HG02642 (cell line): ENCODE measurements at regions not wholly inside any gene's neighbourhood (a gene's known extent, or its start where the extent isn't known, plus 50 kb on each side); places are given as distances from the start of the nearest gene placed in this dataset.
"Not testable (repeated sequence)": the region's sequence is repeated elsewhere in the genome, so short reads cannot be mapped to it uniquely, and the experiment has no call there.

ENCODE experiments used
- ATAC-seq: cut with Tn5 transposase; IDR thresholded peaks from one replicate; pipeline ENCODE4 v1.9.1; 2021; ENCODE audit warnings: mild to moderate bottlenecking; ENCODE audit not compliant: unreplicated experiment, poor library complexity

DNA sequence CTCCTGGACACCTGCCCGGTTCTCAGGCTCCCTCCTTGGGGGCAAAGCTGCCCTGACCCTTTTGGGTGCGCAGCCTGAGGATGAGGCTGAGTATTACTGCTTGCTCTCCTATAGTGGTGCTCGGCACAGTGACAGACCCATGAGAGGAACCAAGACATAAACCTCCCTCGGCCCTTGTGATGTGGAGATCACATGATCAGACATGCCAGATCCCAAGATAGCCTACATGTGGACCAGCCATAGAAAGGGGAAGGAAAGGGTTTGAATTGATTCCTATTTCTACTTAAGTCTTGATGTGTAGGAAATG is 125.3 kb downstream of the VPREB1 start:
- no peak for ATAC-seq

- no peak for ATAC-seq
Observed at GRCh38 chr22:22371031-22371541, 126.5 kb downstream of the VPREB1 start.

DNA sequence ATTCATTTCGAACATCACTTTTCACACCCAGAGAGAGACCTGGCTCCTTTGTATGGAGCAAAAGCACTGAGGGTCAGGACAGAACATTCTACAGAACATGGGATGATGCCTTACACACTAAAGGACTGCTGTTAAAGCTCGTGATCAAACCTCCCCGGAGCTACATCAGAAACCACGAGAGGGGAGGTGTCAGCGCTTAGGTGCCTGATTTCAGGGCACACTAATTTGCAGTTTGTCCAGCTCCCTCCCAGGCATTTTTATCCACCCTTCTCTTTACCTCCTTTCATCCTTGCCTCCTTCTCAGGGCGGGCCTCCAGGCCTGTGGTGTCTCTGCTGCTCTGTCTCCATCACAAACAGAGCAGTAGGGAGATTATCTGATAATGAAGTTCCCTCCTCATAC is 127.5 kb downstream of the VPREB1 start:
- no peak for ATAC-seq

DNA sequence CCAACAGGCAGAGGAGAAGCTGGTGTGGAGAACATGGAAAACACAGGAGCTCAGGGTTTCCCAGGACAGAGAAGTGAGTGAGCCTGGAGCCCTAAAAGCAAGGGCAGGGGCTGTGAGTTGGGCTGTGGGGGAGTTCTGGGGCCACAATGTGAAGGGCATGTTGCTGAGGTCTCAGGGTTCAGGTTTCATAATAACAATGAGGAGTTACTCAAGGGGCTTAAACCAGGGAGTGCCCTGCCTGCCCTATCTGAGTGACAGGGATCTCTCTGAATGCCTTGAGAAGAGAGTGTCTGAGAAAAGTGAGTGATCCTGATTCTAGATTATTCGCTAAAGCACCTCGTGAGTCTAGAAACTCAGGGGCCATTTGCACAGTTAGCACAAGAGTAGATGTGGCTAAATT is 129.6 kb downstream of the VPREB1 start:
- no peak for ATAC-seq

- no peak for ATAC-seq
Observed at GRCh38 chr22:22374579-22374978, 130.0 kb downstream of the VPREB1 start.

DNA sequence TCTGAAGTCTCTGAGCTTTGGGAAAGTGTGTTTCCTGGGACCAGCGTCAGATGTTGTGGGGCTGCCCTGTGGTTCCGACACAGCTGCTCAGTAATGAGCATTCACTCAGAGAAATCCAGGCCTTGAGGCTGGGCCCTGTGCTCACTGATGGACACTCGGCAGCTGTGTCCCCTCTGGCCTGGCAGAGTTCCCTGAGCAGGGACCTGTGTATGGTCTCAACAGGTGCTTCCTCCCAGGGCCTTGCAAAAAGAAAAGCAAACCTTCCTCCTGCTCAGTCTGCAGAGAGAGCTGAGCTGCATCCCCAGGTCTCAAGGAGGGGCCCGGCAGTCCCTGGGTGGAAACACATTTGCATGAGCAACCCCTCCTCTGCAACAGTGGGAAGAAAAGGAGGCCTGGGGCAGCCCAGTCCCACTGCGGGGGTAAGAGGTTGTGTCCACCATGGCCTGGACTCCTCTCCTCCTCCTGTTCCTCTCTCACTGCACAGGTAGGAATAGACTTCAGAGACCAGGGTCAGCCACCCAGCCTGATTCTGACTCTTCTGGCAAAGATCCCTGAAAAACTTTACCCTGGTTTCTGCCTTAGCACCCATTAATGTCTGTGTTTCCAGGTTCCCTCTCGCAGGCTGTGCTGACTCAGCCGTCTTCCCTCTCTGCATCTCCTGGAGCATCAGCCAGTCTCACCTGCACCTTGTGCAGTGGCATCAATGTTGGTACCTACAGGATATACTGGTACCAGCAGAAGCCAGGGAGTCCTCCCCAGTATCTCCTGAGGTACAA is 131.2 kb downstream of the VPREB1 start:
- no peak for ATAC-seq

- no peak for ATAC-seq
Observed at GRCh38 chr22:22376352-22376706, 131.7 kb downstream of the VPREB1 start.

DNA sequence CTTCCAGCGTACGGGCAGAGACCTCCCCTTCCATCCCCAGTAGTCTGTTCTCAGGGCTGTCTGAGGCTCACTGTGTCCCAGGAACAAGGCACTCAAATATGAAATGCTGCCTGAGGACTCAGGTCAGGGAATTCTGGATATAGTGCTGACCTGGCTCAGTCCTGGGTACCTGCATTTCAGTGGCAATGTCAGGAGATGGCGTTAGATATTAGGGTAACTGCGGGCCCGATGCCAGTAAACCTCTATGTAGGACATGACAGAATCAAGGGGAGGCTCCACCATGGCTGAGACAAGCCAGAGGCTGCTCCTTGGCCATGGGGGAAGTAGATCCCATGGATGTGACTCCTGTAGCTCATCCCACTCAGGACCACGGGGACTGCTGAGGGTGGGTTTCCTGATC is 131.7 kb downstream of the ZNF280B start:
- not testable (repeated sequence) for ATAC-seq

GRCh38 chr22:22377335-22377734 is 131.2 kb downstream of the ZNF280B start:
- no peak for ATAC-seq

DNA sequence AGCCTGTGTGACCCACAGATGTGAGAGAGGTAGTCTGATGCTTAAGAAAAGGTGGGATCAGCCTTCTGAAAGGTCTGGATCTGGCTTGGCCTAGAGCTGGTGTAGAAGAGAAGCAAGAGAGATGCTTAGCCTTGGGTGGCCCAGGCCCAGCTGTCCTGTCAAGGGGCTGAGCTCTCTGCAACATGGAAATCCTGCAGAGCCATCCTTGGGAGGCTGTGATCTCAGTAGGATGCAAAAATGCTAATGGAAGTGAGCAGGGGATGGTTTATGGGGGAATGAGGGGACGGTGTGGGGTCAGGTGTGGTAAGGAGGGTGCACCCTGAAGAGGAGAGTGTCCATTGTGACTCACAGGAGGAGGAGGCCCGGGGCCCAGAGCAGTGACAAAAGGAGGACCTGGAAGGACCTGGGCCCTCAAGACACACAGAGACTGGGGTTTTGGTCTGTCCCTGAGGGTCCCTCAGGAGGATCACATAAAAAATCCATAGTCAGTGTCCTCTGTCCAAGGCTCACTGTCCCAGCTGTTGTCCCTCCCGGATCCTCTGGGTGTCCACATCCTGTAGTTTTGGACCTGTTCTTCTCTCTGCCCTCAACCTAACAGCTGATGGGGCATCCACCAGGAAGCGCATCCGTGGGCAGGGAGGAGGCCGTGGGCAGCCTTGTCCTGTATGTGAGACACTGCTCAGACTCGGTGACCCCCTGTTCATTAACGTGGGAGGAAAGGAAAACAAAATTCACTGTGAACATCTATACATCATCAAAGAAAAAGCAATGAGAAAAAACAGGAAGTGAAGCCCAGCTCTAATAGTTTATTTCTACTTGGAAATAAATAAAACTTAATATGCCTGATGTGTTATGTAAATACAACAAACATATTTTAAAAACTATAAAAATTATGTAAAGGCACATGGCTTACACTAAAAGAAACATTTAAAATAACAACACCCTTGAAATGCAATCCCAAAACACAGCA is 129.8 kb downstream of the ZNF280B start:
- no peak for ATAC-seq

DNA sequence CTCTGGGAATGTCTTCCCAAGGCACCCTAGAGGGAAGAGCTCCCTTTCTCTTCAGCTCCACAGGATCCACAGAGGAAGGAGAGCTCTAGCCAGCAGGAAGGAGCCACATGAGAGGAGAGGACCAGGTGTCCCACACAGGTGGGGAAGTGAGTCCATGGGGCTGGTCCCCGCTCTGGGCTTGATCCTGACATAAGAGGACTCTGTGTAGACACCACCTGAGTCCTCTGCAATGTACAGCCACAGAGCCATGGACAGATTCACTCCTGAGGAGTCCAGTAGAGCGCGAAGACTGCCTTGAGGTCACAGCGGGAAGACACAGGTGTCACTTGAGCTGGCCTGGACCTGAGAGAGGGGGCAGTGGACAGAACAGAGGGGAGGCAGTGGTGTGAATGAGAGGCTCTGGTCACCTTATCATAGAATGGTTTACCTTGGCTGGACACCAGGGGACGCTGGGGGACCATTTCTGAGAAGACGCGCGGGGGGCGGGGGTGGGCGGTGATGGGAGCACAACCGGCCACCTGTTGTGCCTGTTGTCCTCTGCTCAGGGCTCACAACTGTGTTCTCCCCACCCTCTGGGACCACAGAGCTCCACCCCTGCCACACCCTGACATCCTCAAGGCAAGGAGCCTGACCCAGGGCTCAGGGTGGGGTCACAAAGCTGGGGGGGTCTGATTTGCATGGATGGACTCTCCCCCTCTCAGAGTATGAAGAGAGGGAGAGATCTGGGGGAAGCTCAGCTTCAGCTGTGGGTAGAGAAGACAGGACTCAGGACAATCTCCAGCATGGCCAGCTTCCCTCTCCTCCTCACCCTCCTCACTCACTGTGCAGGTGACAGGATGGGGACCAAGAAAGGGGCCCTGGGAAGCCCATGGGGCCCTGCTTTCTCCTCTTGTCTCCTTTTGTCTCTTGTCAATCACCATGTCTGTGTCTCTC is 128.2 kb downstream of the ZNF280B start:
- ATAC-seq = no peak

DNA sequence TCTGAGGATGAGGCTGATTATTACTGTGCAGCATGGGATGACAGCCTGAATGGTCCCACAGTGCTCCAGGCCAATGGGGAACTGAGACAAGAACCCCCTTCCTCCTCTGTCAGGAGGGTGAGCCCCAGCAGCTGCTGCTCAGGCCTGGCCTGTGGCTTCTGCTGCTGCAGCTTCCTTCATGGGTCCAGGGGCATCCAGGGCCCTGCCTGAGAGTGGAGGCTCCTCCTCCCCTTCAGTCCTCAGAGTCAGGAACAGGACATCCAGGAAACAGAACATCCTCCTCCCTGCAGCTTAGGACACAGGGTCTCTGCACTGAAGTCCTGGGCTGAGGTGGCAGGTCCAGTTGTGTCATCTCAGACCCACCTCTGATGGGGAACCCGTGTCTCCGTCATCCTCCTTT is 127.2 kb downstream of the ZNF280B start:
- ATAC-seq = not testable (repeated sequence)

DNA sequence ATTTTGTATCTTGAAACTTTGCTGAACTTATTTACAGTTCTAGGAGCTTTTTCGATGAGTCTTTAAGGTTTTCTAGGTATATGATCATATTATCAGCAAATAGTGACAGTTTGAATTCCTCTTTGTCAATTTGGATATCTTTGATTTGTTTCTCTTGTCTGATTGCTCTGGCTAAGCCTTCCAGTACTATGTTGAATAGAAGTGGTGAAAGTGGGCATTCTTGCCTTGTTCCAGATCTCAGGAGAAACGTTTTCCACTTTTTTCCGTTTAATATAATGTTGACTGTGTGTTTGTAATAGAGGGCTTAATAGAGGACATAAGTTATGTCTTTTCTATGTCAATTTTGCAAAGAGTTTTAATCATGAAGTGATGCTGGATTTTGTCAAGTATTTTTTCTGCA is 124.3 kb downstream of the ZNF280B start:
- no peak for ATAC-seq

DNA sequence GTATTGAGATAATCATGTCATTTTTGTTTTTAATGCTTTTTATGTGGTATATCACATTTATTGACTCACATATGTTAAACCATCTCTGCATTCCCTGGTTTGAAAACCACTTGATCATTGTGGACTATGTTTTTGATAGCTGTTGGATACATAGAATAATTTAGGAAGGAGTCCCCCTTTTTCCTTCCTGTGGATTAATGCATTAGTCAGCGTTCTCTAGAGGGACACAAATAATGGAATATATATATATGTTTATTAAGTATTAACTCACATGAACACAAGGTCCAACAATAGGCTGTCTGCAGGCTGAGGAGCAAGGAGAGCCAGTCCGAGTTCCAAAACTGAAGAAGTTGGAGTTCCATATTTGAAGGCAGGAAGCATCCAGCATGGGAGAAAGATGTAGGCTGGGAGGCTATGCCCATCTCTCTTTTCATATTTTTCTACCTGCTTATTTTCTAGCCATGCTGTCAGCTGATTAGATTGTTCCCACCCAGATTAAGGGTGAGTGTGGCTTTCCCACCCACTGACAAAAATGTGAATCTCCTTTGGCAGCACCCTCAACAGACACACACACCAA is 123.8 kb downstream of the ZNF280B start:
- ATAC-seq = no peak

DNA sequence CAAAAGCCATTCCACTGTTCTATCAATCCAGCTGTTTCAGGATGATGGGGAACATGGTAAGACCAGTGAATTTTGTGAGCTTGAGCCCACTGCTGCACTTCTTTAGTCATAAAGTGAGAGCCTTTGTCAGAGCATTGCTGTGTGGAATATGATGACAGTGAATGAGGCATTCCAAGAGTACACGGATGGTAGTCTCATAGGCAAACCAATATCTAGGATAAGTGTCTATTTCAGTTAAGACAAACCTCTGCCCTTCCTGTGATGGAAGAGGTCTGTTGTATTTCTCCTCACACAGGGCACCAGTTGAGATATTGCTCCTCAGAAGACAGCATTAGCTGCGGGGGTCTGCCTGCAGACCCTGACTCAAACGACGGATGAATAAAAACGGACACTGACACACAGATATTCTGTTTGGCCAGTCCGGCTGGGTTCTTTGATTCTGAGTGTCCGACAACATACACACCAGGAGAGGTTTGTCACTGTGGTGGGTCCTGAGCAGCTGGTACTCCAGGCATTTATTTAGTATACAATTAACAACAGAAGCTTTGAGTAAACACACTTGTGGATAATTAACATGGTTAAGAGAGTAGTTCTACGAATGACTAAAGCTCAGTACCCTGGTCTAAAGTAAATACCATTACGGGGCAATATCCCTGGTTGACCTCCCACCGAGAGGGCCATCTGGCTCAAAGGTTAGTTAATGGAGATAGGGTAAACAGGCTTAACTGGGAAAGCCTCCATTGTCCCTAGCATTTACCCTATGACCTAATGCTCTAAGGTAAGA is 121.7 kb downstream of the ZNF280B start:
- ATAC-seq = no peak

DNA sequence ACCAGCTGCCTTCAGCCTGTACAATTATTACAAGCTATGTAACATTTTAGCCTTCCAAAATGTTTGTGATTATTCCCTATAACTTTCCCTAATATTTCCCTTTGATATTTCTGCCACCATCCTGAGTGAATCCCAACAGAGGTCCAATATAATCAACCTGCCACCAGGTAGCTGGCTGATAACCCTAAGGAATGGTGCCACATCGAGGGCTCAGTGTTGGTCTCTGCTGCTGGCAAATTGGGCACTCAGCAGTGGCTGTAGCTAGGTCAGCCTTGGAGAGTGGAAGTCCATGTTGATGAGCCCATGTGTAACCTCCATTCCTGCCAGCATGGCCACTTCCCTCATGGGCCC is 121.2 kb downstream of the ZNF280B start:
- ATAC-seq = no peak

GRCh38 chr22:22388090-22388489 is 120.5 kb downstream of the ZNF280B start:
- ATAC-seq = no peak

- ATAC-seq = no peak
Observed at GRCh38 chr22:22388494-22388893, 120.0 kb downstream of the ZNF280B start.

DNA sequence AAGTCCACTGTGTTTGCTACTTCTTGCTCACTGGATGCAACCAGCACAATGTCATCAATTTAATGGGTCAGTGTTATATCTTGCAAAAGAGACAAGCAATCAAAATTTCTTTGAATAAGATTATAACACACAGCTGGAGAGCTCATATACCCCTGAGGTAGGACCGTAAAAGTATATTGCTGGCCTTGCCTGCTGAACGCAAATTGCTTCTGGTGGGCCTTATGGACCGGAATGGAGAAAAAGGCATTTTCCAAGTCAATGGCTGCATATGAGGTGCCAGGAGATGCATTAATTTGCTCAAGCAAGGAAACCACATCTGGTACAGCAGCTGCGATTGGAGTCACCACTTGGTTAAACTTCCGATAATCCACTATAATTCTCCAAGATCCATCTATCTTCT is 119.1 kb downstream of the ZNF280B start:
- ATAC-seq = no peak
